AG20443 (cell line): ENCODE measurements at regions not wholly inside any gene's neighbourhood (a gene's known extent, or its start where the extent isn't known, plus 50 kb on each side); places are given as distances from the start of the nearest gene placed in this dataset.
"Not testable (repeated sequence)": the region's sequence is repeated elsewhere in the genome, so short reads cannot be mapped to it uniquely, and the experiment has no call there.

Source experiments
- DNase-seq: peaks from one replicate; pipeline ENCODE4 v3.0.0; 2012; ENCODE audit warnings: low spot score, mixed read lengths

DNA sequence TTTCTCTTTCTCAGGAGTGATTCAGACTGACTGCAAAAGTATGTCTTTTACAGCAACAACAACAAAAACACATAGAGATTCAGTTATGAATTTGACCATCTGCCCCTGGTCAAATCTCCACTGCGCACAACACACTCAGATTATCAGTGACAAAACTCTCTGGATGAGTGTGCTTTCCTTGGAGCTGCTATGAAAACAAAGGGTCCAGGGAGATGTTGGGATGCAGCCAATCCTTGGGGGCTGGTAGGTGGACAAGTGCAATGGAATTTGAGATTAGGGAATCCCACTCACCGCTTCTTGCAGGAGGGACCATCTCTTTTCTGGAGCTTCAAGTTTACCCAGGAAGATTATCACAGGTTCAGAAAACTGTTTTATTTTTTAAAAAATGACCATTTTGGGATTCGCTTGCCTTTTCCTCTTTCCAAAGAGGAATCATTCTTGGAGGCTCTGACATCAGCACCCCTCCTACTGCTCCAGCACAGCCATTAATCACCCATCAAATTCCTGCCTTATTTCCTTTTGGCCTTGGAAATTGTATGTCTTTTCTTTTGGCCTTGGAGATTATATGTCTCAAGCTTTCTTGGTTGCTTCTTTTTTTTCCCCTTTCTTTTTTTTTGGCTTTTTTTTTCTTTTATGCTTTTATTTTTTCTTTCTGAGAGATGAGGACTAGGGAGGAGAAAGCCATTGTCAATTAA, 311.8 kb downstream of the TSHZ3 start:
- DNase-seq, result no peak

DNA sequence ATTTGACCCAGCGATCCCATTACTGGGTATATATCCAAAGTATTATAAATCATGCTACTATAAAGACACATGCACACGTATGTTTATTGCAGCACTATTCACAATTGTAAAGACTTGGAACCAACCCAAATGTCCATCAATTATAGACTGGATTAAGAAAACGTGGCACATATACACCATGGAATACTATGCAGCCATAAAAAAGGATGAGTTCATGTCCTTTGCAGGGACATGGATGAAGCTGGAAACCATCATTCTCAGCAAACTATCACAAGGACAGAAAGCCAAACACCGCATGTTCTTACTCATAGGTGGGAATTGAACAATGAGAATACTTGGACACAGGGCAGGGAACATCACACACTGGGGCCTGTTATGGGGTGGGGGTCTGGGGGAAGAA, 317.8 kb downstream of the TSHZ3 start:
- not testable (repeated sequence) for DNase-seq

DNA sequence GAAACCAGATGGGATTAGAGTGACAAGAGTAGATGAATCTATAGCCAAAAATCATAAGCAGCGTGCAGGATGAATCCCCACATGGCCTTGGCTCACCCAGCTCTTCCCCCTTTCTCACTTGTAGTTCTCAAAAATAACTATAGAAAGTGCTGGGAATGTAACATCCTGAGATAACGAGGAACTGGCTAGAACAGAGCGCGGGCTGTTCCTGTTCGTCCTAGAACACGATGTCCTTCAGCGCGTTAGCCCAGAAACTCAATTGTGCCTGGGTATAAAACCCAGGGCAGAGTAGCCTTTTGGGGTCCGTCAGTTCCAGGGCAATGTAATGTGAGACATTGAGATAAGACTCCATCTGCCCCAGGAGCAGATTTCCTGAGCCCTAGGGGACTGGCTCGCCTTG, 326.2 kb downstream of the TSHZ3 start:
- no peak for DNase-seq

GRCh38 chr19:31018936-31019335, 330.3 kb downstream of the TSHZ3 start:
- no peak for DNase-seq

DNA sequence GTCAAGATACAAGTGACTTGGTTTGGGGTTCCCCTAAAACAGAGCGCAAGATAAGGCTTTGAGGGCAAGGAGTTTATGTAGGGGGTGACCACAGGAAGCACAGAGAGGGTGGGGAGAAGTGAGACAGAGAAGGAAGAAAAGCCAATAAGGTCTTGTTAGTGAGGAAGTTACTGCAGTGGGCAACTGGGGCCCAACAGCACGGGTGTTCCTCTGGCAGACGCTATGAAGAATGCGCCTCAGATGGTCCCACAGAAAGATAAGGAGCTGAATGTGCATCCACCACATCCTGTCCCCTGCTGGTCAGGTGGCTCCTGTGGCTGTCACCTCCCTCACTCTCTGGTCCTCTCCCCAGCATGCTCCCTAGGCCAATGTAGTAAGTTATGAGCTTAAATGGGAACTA, 333.5 kb downstream of the TSHZ3 start:
- no peak for DNase-seq

GRCh38 chr19:31014668-31015067, 334.6 kb downstream of the TSHZ3 start:
- no peak for DNase-seq

DNA sequence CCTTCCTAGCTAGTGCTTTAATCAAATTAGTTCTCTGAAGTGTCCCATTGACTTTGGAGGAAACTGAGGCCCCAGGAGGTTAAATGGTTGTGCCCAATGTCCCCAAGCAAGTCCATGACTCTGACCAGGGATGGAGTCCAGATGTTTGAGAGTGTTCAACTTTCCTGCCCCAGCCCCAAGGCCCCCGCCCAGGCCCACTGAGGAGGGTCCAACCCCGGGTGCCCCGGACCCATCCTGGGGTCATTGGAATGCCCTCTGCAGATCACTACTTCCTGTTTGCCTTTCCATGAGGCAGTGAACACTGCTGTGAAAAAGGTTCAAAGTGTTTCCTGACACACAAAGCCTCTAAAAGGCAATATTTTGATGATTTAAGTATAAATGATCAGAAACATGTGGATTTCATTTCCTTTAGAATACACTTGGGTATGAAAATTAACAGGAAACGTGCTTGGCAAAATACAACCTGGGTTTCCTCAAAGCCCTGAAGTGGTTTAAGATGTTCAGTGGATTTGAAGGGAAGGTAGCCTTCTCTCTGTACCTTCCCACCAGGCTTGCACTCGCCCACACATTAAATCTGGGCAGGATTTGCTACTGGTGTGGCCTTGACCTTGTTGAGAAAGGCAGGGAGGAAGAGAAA, 335.7 kb downstream of the TSHZ3 start:
- DNase-seq, result no peak

DNA sequence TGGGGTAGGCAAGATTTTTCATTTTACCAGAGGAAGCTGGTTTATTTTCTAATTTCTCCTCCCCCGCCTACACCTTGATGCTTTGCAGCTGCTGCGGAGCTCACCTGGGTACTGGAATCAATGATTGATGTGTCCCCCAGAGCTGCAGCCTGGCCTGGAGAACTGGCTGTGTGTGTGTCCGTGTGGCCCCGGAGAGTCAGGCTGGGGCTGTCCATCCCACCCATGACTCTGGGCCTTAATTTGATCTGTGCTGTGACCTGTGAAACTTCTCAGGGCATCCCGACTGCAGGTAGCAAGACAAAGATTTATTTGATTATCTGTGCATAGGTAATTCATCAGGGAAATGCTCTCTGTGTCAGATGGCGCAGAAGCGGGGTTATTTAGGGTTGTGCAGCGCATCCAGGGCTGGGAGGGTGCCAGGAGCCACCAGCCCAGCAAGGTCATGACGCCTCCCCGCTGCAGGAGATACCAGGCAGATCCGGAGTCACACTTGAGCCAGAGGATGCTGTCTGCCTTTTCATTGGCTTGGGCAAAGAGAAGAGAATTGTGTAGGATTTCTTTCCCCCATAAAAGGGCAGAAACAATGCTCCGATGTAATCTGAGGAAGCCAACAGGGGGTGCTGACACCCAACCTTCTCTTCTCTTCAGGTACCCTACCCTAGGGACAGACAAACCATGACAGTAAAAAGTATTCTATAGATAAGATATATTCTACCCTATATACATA, 346.6 kb downstream of the TSHZ3 start:
- no peak for DNase-seq

- DNase-seq, result no peak
These were observed 347.2 kb downstream of the TSHZ3 start for GRCh38 chr19:31001991-31002390.

DNA sequence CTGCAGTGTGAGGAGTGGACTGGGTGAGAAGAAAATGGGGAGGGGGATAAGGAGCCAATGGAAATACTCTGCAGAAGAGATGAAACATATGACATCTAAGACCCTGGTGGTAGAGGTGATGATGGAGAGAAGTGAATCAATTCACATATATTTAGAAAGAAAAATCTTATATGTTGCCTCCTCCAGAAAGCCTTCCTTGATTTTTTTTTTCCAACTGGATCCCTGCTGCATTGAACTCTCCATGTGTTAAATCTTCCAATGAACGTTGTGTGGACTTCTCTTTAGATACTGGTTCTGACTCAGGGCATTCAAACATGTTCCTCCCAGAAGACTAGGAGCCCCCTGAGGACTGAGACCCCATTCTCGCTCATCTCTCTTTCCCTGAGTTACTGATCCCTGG, 348.3 kb downstream of the TSHZ3 start:
- no peak for DNase-seq

GRCh38 chr19:30999726-31000125, 349.5 kb downstream of the TSHZ3 start:
- peak; percentile 19 for DNase-seq

DNA sequence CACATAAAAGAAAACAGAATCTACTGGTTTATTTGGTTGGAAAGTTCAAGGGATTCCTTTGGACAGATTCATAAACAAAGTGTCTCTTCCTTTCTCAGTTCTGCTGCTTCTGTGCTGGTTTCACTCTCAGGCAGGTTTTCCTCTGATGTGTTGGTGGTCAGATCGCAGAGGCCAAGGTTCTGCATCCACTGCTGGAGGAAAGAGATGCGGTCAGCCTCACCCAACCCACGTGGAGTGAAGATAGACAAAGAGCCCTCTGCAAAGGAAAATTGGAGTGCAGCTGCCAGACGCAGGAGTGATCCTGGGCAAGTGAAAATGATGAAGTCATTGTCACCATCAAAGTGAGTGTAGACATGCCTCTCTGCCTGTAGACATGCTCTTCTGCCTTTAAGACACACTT, 352.0 kb downstream of the TSHZ3 start:
- no peak for DNase-seq

- DNase-seq, result no peak
These were observed 370.6 kb downstream of the TSHZ3 start for GRCh38 chr19:30978639-30979038.

- no peak for DNase-seq
These were observed 379.6 kb downstream of the TSHZ3 start for GRCh38 chr19:30969591-30969990.

GRCh38 chr19:30968841-30969399, 380.3 kb downstream of the TSHZ3 start:
- no peak for DNase-seq

GRCh38 chr19:30968210-30968609, 381.0 kb downstream of the TSHZ3 start:
- peak; percentile 41 for DNase-seq

GRCh38 chr19:30966486-30966885, 382.8 kb downstream of the TSHZ3 start:
- no peak for DNase-seq

DNA sequence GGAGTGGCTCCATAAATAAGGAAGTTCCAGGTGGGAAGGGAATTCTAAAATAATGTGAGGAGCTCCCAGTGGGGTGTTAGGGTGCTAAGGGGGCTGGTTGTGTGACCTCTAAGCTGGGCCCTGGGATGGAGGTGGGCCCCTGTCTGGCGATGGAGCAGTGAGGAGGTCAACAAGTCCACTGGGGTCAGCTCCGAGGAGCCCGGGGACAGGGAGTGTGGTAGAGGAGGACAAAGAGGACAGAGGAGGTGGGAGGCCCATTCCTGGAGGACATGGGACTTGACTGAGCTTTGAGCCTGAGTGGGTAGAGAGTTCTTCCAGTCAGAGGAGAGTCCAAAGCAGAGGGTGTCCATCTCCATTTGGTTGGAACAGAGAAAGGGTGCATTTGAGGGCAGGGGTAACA, 390.2 kb downstream of the TSHZ3 start:
- DNase-seq, result no peak

GRCh38 chr19:30955112-30956104, 393.8 kb downstream of the TSHZ3 start:
- no peak for DNase-seq

DNA sequence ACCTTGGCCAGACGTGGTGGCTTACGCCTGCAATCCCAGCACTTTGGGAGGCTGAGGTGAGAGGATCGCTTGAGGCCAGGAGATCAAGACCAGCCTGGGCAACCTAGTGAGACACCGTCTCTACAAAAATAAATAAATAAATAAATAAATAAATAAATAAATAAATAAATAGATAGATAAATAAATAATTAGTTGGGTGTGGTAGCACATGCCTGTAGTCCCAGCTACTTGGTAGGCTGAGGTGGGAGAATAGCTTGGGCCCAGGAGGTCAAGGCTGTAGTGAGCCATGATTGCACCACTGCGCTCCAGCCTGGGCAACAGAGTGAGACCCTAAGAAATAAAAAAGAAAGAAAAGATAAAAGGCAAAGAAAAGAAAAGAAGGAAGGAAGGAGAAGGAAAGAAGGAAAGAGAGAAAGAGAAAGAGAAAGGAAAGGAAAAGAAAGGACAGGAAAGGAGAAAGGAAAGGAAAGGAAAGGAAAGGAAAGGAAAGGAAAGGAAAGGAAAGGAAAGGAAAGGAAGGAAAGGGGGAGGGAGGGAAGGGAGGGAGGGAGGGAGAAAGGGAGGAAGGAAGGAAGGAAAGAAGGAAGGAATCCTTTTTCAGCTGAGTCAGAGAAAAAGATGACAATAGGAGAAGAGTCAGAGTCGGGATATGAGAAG, 404.8 kb downstream of the TSHZ3 start:
- DNase-seq, result not testable (repeated sequence)
